Lower leg skin (tissue), 4 donors: ENCODE measurements at regions not wholly inside any gene's neighbourhood (a gene's known extent, or its start where the extent isn't known, plus 50 kb on each side); places are given as distances from the start of the nearest gene placed in this dataset.

ENCODE experiments used
- DNase-seq, 2 donors: peaks; one replicate each; pipeline ENCODE4 v3.0.0-alpha.2; 2019; ENCODE audit warnings: low spot score in 2 of 2
- H3K4me3 ChIP-seq: fragments of 200-600 bp; sonication (generic); 2 replicates; pipeline ENCODE4 v1.5.1; 2017; ENCODE audit warnings: mild to moderate bottlenecking, low read depth; ENCODE audit not compliant: poor library complexity, severe bottlenecking
- CTCF ChIP-seq, 3 donors: fragments of 450-650 bp; IDR thresholded peaks; one replicate each; pipeline ENCODE4 v1.5.1; 2016; ENCODE audit warnings: antibody characterized with exemption in 3 of 3, mild to moderate bottlenecking in 3 of 3, moderate library complexity in 2 of 3
- POLR2A ChIP-seq, 2 donors: fragments of 450-650 bp; IDR thresholded peaks; one replicate each; pipeline ENCODE4 v1.6.1; 2016 to 2017; ENCODE audit warnings: antibody characterized with exemption in 2 of 2, mild to moderate bottlenecking in 1 of 2, moderate library complexity in 1 of 2
- WGBS, 2 donors: methylation state at CpG; one replicate each; pipeline ENCODE4 v1.1.5; 2018; 5-methylcytosine and 5-hydroxymethylcytosine counted together
- intact Hi-C: fragments of 100-400 bp; cut with DNase I; formaldehyde crosslinking; loops from one replicate; pipeline ENCODE4 v1.15.0; 2023; ENCODE audit warnings: low total_unique reads

DNA sequence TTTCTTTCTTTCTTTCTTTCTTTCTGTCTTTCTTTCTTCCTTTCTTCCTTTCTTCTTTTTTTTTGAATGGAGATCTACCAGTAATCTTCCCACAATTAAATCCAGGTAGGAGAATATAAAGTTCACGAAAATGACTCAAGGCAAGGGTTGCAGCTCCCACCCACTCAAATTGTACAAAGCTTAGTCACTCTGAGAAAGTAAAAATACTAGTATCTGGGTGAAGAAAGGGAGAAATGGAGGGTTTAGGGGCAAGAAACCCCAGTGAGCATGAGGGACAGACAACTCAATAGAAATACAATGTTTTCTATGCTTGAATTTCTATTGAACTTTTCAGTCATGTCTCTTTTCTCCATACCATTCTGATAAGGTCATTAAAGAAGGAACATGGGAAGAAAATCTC, 200.8 kb downstream of the GATA3 start:
- 48 to 78% methylated on average over 1 of the region's 1 CpG for whole genome bisulfite sequencing, 2 donors
- intact Hi-C loops = no loop called here
- DNase-seq = no peak

DNA sequence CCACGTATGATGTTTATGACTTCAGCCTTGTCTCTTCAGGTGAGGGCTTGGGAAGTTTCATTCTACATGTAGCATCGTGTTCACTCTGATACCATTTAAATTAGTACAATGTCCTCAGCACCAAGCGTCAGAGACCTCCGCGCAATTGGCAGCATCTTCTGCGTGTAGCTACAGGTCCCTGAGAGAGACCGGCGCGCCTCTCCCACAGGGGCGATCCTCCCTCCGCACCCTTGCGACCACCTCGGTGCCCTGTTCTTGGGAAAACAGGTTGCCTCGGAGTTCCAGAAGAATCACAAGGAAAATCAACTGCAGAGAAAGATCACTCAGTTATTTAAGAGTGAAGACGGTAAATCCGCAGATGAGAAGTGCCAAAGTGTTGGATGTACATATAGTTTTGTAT, 206.2 kb downstream of the GATA3 start:
- TF ChIP-seq POLR2A (IDR thresholded peaks at IDR 0.05) (no peak), CTCF (IDR thresholded peaks at IDR 0.05) (no peak)
- no peak overlapping the region for H3K4me3 ChIP-seq
- 52 to 70% methylated on average over 16 of the region's 16 CpGs for WGBS, 2 donors
- intact Hi-C loops = no loop called here
- no peak for DNase-seq

More for the DNA sequence above, 200.8 kb downstream of the GATA3 start:
- TF ChIP-seq CTCF (IDR thresholded peaks at IDR 0.05) = no peak
- TF ChIP-seq POLR2A (IDR thresholded peaks at IDR 0.05) = no peak
- H3K4me3 ChIP-seq = no peak overlapping the region

DNA sequence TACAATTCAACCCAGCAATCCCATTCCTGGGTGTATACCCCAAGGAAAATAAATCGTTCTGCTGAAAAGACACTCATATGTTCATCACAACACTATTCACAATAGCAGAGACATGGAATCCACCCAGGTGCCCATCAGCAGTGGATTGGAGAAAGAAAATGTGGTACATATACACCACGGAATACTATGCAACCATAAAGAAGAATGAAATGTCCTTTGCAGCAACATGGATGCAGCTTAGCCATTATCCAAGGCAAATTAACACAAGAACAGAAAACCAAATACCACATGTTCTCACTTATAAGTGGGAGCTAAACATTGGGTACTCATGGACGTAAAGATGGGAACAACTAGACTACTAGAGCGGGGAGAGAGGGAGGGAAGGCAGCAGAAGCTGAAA, 207.8 kb downstream of the GATA3 start:
- intact Hi-C loops = no loop called here
- TF ChIP-seq CTCF (IDR thresholded peaks at IDR 0.05) (no peak), POLR2A (IDR thresholded peaks at IDR 0.05) (no peak)
- WGBS, 2 donors = 85 to 89% methylated on average over 4 of the region's 4 CpGs
- no peak for DNase-seq
- H3K4me3 ChIP-seq = no peak overlapping the region

- no peak for TF ChIP-seq POLR2A (IDR thresholded peaks at IDR 0.05)
- intact Hi-C loops = no loop called here
- H3K4me3 ChIP-seq = no peak overlapping the region
- WGBS, 2 donors = 96 to 98% methylated on average over 5 of the region's 5 CpGs
- no peak for DNase-seq
Measured at GRCh38 chr10:8269976-8270375, 215.5 kb downstream of the GATA3 start.

DNA sequence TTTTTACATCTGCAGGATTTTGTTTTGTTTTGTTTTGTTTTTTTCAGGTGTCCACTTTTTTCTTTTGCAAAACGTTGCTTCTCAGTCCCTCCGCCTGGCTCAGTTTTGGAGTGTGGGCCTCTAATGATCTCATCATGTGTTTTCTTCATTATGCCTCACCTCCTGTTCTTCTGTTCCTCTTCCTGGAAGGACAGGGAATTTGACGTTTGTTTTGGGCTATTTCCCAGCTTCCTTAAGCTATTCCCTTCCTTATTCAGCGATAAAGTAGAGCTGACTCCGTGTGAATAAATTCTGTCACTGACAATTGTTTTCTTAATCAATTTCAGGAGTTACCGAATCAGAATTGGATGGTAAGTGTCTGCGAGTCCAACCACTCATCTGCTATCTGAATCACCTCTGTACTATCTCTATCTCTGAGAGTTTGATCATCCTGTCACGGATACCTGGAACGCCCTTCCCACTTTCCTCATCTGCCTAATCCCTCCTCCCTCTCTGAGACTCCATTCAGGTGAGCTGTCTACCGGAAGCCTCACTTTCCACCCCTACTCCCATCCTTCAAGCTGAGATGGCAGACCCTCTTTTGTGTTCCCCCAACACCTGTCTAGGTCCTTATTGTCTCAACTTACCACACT, 218.4 kb downstream of the GATA3 start:
- 37 to 48% methylated on average over 10 of the region's 10 CpGs for WGBS, 2 donors
- no peak for TF ChIP-seq POLR2A (IDR thresholded peaks at IDR 0.05)
- TF ChIP-seq CTCF (IDR thresholded peaks at IDR 0.05) = no peak
- intact Hi-C loops = no loop called here
- H3K4me3 ChIP-seq = no peak overlapping the region
- no peak for DNase-seq

- TF ChIP-seq POLR2A (IDR thresholded peaks at IDR 0.05) = no peak
- DNase-seq = no peak
- 22 to 25% methylated on average over 2 of the region's 2 CpGs for WGBS, 2 donors
- intact Hi-C loops = no loop called here
- H3K4me3 ChIP-seq = no peak overlapping the region
Measured at GRCh38 chr10:8273749-8274148, 219.3 kb downstream of the GATA3 start.

DNA sequence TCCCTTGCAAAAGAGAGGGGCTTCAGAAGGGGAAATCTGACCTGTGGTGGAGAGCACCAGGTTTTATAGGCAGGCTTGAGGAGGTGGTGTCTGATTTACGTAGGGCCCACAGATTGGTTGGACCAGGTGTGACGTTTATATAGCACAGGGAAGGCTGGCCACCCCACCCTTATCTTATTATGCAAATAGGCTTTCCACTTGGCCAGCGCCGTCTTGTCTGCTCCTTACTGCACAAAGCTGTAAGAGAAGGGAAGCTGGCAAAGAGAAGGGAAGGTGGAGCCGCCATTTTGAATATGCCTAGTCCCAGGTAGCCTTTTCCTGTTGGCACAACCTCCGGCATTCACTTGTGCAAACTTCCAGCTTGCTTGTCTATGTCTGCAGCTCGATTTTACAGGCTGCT, 221.4 kb downstream of the GATA3 start:
- 64 to 74% methylated on average over 7 of the region's 7 CpGs for WGBS, 2 donors
- intact Hi-C loops = no loop called here
- no peak overlapping the region for H3K4me3 ChIP-seq

More for the DNA sequence above, 221.4 kb downstream of the GATA3 start:
- TF ChIP-seq CTCF (IDR thresholded peaks at IDR 0.05) (no peak), POLR2A (IDR thresholded peaks at IDR 0.05) (no peak)
- DNase-seq = no peak
